HEK293T (cell line): ENCODE measurements at regions not wholly inside any gene's neighbourhood (a gene's known extent, or its start where the extent isn't known, plus 50 kb on each side); places are given as distances from the start of the nearest gene placed in this dataset.

Experiments used
- CTCF ChIA-PET: fragments of 350-600 bp; formaldehyde crosslinking; extraction: SDS; loops from one replicate; lab custom pipeline; 2021; ENCODE audit warnings: antibody characterized with exemption, inconsistent platforms; lab: Yijun Ruan, JAX
- POLR2A ChIA-PET: fragments of 350-600 bp; formaldehyde crosslinking; extraction: SDS; loops from one replicate; lab custom pipeline; 2020; ENCODE audit warnings: antibody characterized with exemption, inconsistent platforms; lab: Yijun Ruan, JAX
- DNase-seq: peaks from one replicate; pipeline ENCODE4 v3.0.0; 2012; ENCODE audit warnings: mixed read lengths; ENCODE audit errors: extremely low spot score
- ARNT ChIP-seq: fragments of 450-650 bp; IDR thresholded peaks from 2 replicates; pipeline ENCODE4 v1.6.1; 2017; ENCODE audit warnings: mild to moderate bottlenecking
- BHLHE40 ChIP-seq: fragments of 450-650 bp; IDR thresholded peaks from 2 replicates; pipeline ENCODE4 v1.6.1; 2016; ENCODE audit warnings: mild to moderate bottlenecking, moderate library complexity, borderline replicate concordance
- CTBP1 ChIP-seq: fragments of 450-650 bp; IDR thresholded peaks from 2 replicates; pipeline ENCODE4 v1.6.1; 2016; ENCODE audit warnings: borderline replicate concordance
- ELF4 ChIP-seq: fragments of 450-650 bp; IDR thresholded peaks from 2 replicates; pipeline ENCODE4 v1.6.1; 2017; ENCODE audit warnings: antibody characterized with exemption
- FOXA1 ChIP-seq: fragments of 450-650 bp; IDR thresholded peaks from 2 replicates; pipeline ENCODE4 v1.6.1; 2016; ENCODE audit warnings: mild to moderate bottlenecking
- FOXK2 ChIP-seq: fragments of 450-650 bp; IDR thresholded peaks from 2 replicates; pipeline ENCODE4 v1.6.1; 2016; ENCODE audit warnings: mild to moderate bottlenecking
- FOXM1 ChIP-seq: fragments of 450-650 bp; IDR thresholded peaks from 2 replicates; pipeline ENCODE4 v1.6.1; 2017; ENCODE audit warnings: mild to moderate bottlenecking, borderline replicate concordance
- HDGF ChIP-seq: fragments of 450-650 bp; IDR thresholded peaks from 2 replicates; pipeline ENCODE4 v1.6.1; 2017; ENCODE audit warnings: antibody characterized with exemption, borderline replicate concordance
- L3MBTL2 ChIP-seq: fragments of 450-650 bp; conservative IDR thresholded peaks from 2 replicates; pipeline ENCODE4 v1.6.1; 2016; ENCODE audit warnings: mild to moderate bottlenecking
- LEF1 ChIP-seq: fragments of 450-650 bp; IDR thresholded peaks from 2 replicates; pipeline ENCODE4 v1.6.1; 2017; ENCODE audit warnings: mild to moderate bottlenecking, borderline replicate concordance
- NFRKB ChIP-seq: fragments of 450-650 bp; IDR thresholded peaks from 2 replicates; pipeline ENCODE4 v1.6.1; 2016; ENCODE audit warnings: mild to moderate bottlenecking, moderate library complexity
- SP1 ChIP-seq: fragments of 450-650 bp; IDR thresholded peaks from 2 replicates; pipeline ENCODE4 v1.6.1; 2017
- SUZ12 ChIP-seq: fragments of 450-650 bp; IDR thresholded peaks from 2 replicates; pipeline ENCODE4 v1.6.1; 2016; ENCODE audit warnings: mild to moderate bottlenecking
- TARDBP ChIP-seq: fragments of 450-650 bp; IDR thresholded peaks from 2 replicates; pipeline ENCODE4 v1.6.1; 2016
- ZNF384 ChIP-seq: fragments of 450-650 bp; IDR thresholded peaks from 2 replicates; pipeline ENCODE4 v1.6.1; 2016
- TF ChIP-seq, protein P1 (sequence below): fragments of 450-650 bp; IDR thresholded peaks from 2 replicates; pipeline ENCODE4 v1.6.1; 2016

DNA sequence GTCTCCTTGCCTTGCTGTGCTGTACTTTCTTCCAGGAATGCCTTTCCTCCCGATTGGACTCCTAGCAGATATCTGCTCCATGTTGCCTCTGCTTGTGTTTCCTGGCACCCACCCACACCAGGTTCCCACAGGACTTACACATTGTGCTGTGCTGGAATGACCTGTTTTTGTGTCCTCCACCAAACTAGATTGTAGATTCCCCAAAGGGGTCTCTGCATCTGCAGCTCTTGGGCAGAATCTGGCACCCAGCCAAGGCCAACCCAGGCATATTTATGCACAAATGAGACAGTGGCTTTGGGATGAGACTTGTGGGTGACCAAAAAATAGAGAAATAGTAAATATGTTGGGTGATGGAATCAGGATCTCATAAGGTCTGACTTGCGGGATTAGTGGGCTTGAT, 278.2 kb downstream of the RRAGC start:
- POLR2A ChIA-PET: no interaction called here
- no peak for TF ChIP-seq FOXK2
- no peak for TF ChIP-seq SUZ12
- TF ChIP-seq, protein P1, sequence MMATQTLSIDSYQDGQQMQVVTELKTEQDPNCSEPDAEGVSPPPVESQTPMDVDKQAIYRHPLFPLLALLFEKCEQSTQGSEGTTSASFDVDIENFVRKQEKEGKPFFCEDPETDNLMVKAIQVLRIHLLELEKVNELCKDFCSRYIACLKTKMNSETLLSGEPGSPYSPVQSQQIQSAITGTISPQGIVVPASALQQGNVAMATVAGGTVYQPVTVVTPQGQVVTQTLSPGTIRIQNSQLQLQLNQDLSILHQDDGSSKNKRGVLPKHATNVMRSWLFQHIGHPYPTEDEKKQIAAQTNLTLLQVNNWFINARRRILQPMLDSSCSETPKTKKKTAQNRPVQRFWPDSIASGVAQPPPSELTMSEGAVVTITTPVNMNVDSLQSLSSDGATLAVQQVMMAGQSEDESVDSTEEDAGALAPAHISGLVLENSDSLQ: no peak
- no peak for TF ChIP-seq ARNT
- no peak for TF ChIP-seq FOXM1
- TF ChIP-seq ELF4: no peak
- TF ChIP-seq LEF1: no peak
- no peak for TF ChIP-seq FOXA1
- TF ChIP-seq ZNF384: no peak
- TF ChIP-seq HDGF: no peak
- no peak for TF ChIP-seq CTBP1
- TF ChIP-seq SP1: no peak
- TF ChIP-seq NFRKB: no peak
- no peak for TF ChIP-seq TARDBP
- TF ChIP-seq BHLHE40: no peak
- TF ChIP-seq L3MBTL2: no peak

DNA sequence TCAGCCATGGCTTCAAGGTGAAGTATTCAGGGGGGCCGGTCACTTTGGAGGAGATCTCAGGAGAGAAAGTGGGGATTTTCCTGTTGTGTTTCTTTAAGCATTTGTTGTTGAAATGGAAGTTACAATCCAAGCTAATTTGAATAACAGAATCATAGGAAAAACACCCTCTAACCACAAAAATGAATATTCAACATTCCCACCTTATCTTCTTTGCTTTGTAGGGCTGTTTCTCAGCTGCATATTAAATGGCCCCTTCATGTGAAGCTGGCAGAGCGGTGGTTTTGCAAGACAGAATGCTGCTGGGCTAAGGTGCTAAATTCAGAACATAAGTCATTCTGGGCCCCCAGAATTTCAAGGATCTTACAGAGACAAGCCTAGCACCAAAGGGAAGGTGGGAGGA, 279.0 kb downstream of the RRAGC start:
- no peak for DNase-seq
- TF ChIP-seq FOXK2 (no peak), NFRKB (no peak), SUZ12 (no peak), ELF4 (no peak), LEF1 (no peak), FOXA1 (no peak), BHLHE40 (no peak), ZNF384 (no peak), SP1 (no peak), HDGF (no peak), TARDBP (no peak), ARNT (no peak)
- POLR2A ChIA-PET: no interaction called here
- CTCF ChIA-PET: interaction anchor here (1.8 kb wide), 1 partner anchor 10 kb away, joined by 5 read pairs; no protein-coding TSS in a partner anchor

More for the DNA sequence above, 278.2 kb downstream of the RRAGC start:
- no peak for DNase-seq
- CTCF ChIA-PET: interaction anchor here (0.6 to 1.8 kb wide), 2 partner anchors 11 to 168 kb away, joined by 3 to 5 read pairs; no protein-coding TSS in a partner anchor

DNA sequence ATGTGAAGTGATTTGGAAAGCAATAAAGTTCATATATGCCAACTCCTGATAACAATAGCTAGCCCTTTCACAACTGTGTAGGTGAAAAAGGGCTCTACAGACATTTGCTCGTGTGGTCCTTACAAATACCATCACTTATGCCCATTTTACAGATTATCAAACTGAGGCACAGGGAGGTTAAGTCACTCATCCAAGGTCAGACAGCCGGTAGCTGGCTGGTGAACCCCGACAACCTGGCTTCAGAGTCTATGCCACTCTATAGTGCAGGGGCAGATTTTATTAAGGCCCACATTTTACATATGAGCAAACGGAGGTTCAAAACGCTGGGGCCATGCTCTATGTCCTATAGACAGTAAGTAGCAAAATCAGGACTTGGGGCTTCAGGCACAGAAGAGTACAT, 280.5 kb downstream of the RRAGC start:
- CTCF ChIA-PET: no interaction called here
- DNase-seq: no peak
- TF ChIP-seq FOXK2 (no peak), TARDBP (no peak), ELF4 (no peak), ARNT (no peak), CTBP1 (no peak), SP1 (no peak), L3MBTL2 (no peak), NFRKB (no peak), HDGF (no peak), FOXM1 (no peak), LEF1 (no peak), ZNF384 (no peak), FOXA1 (no peak), SUZ12 (no peak), BHLHE40 (no peak)
- TF ChIP-seq, protein P1: no peak
- POLR2A ChIA-PET: no interaction called here

DNA sequence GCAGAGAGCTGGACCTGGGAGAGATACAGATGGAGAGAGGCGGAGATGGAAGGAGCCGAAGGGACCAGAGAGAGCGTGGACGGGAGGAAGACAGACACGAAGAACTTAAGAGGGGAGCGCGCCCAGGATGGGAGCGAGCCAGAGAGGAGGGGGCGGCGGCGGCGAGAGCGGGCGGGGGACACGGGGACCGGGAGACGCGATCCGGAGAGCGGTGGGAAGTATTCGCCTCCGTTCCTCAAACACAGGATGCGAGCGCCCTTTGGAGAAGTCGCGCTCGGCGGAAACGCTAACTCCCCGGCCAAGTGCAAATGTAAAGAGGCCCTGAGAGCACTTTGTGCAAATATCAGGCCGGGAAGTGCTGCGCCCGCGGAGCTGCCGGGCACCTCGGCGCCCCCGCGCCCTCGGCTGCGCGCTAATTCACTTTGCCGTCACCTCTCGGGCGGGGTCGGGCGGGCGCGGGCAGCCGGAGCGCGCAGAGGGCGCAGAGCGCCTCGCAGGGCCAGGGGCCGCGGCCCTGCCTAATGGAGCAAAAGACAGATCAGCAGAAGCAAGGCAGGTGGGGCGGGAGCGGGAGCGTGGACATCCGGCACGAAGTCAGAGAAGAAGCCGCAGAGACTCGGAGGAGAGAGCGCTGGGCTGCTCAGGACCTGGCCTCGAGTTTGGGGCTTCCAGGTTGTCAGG, 281.2 kb downstream of the RRAGC start:
- CTCF ChIA-PET: interaction anchor here (0.6 kb wide), 1 partner anchor 247 kb away, joined by 3 read pairs; no protein-coding TSS in a partner anchor
- POLR2A ChIA-PET: no interaction called here
- no peak for DNase-seq
- TF ChIP-seq CTBP1: no peak
- no peak for TF ChIP-seq ELF4
- TF ChIP-seq NFRKB: no peak
- no peak for TF ChIP-seq SP1
- no peak for TF ChIP-seq FOXM1

DNA sequence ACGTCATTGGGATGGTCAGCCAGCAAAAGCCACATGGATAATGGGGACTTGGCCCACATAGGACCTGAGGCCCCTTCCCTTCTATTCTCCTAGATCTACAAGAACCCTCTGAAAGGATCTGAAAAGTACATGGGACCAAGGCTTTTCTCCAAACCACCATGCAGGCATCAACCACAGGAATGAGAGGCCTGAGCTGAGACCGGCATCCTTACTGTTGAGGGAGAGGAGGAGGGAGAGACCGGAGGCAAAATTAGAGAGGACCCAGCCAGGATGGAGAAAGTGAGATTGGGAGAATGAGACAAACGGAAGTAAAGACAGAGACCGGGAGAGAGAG, 281.7 kb downstream of the RRAGC start:
- TF ChIP-seq ARNT (no peak), ZNF384 (no peak), FOXK2 (no peak), SP1 (no peak), FOXM1 (no peak), L3MBTL2 (no peak), LEF1 (no peak), BHLHE40 (no peak), TARDBP (no peak), CTBP1 (no peak), ELF4 (no peak), HDGF (no peak), SUZ12 (no peak)
- TF ChIP-seq, protein P1: no peak
- no peak for DNase-seq
- ChIA-PET CTCF (interaction anchor here (0.6 kb wide), 1 partner anchor 246 kb away, joined by 3 read pairs; no protein-coding TSS in a partner anchor), POLR2A (no interaction called here)

DNA sequence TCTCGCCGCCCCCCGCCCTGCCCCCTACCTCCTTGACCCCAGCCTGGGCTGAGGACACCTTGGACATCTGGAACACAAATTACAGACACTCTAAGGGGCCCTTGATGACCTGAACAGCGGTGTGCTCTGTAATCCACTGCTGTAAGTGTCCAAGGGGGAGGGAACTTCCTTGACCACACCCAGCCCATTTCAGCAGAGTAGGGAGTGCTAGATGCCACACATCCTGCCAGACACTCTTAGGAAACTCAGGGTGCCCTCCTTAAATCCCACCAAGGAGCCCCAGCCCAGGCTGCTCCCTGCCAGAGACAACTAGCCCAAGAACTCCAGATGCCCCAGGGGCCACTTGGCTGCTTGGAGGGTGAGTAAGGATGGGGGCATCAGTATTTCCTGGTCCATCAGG, 282.2 kb downstream of the RRAGC start:
- ChIA-PET POLR2A (no interaction called here), CTCF (no interaction called here)

More for the DNA sequence above, 282.2 kb downstream of the RRAGC start:
- no peak for DNase-seq
- no peak for TF ChIP-seq ELF4
- TF ChIP-seq FOXM1: no peak
- TF ChIP-seq HDGF: no peak
- no peak for TF ChIP-seq CTBP1
